HCT116 (cell line): ENCODE measurements at regions not wholly inside any gene's neighbourhood (a gene's known extent, or its start where the extent isn't known, plus 50 kb on each side); places are given as distances from the start of the nearest gene placed in this dataset.

Source experiments
- ATAC-seq: fragments of 200-7000 bp; cut with Tn5 transposase; 2 replicates; pipeline ENCODE4 v1.9.1; 2020; ENCODE audit warnings: mild to moderate bottlenecking, moderate library complexity
- BruUV-seq: library from RNA; stranded (reverse); fragments of 400-500 nt; replicated peaks from 2 replicates; lab custom pipeline; 2021; lab: Mats Ljungman, UMichigan
- CTCF ChIA-PET: fragments of 300-600 bp; sonication (Branson Sonifier 250); formaldehyde crosslinking; loops from one replicate; lab custom pipeline; 2021; ENCODE audit warnings: antibody characterized with exemption; lab: Charles Lee
- POLR2A ChIA-PET: fragments of 300-600, 350-600 bp; sonication (Branson Sonifier 250); formaldehyde crosslinking; loops from one replicate; lab custom pipeline; 2021; ENCODE audit warnings: antibody characterized with exemption; lab: Charles Lee
- RAD21 ChIA-PET, 2 experiments: fragments of 300-600 bp; sonication (Branson Sonifier 250); formaldehyde crosslinking; loops; one replicate each; lab custom pipeline; 2023; ENCODE audit warnings: low total read pairs in 2 of 2; ENCODE audit not compliant: uncharacterized antibody in 2 of 2, unreplicated experiment in 2 of 2, low non-redundant PET in 1 of 2; lab: Charles Lee
- DNase-seq: peaks from one replicate; pipeline ENCODE4 v3.0.0-alpha.2; 2010; ENCODE audit warnings: low read depth, low spot score
- H2AFZ ChIP-seq: fragments of 200-600 bp; shearing (Covaris generic), sonication (generic); 2 replicates; pipeline ENCODE4 v1.6.1; 2017; ENCODE audit warnings: low read depth, mixed run types, mixed read lengths, antibody characterized with exemption, low read length; ENCODE audit not compliant: poor library complexity, severe bottlenecking
- H3K27ac ChIP-seq: 2 replicates; pipeline ENCODE4 v1.5.1; 2012; ENCODE audit warnings: low read depth, low read length
- H3K27me3 ChIP-seq: fragments of 200-600 bp; sonication (generic); 2 replicates; pipeline ENCODE4 v1.6.1; 2016; ENCODE audit warnings: mixed run types, low read length, mixed read lengths; ENCODE audit not compliant: insufficient read depth
- H3K36me3 ChIP-seq, 2 experiments: fragments of 200-500 bp in 1 of 2; fragments of 200-600 bp in 1 of 2; sonication (Bioruptor generic) in 1 of 2; sonication (generic) in 1 of 2; 2 replicates each; pipeline versions ENCODE4 v1.5.1 to v1.6.1; 2014 to 2016; ENCODE audit warnings: low read length in 2 of 2, inconsistent platforms in 1 of 2, mixed read lengths in 1 of 2, mixed run types in 1 of 2; ENCODE audit not compliant: insufficient read depth in 2 of 2, control insufficient read depth in 1 of 2
- H3K4me1 ChIP-seq, 2 experiments: fragments of 200-600 bp in 1 of 2; sonication (generic) in 1 of 2; 2 replicates each; pipeline versions ENCODE4 v1.5.1 to v1.6.1; 2012 to 2017; ENCODE audit warnings: low read length in 2 of 2, inconsistent platforms in 1 of 2, mild to moderate bottlenecking in 1 of 2, mixed read lengths in 1 of 2, mixed run types in 1 of 2, moderate library complexity in 1 of 2; ENCODE audit not compliant: insufficient read depth in 2 of 2, control insufficient read depth in 1 of 2
- H3K4me2 ChIP-seq: fragments of 200-600 bp; sonication (generic); 2 replicates; pipeline ENCODE4 v1.6.1; 2017; ENCODE audit warnings: mixed run types, low read length, mixed read lengths
- H3K4me3 ChIP-seq, 2 experiments: fragments of 200-600 bp in 1 of 2; sonication (generic) in 1 of 2; replicated peaks in 1 of 2; 2 replicates each; pipeline ENCODE4 v1.5.1; 2011 to 2016; ENCODE audit warnings: low read length in 2 of 2, control low read depth in 1 of 2, low read depth in 1 of 2, mild to moderate bottlenecking in 1 of 2, mixed read lengths in 1 of 2, mixed run types in 1 of 2
- H3K79me2 ChIP-seq: fragments of 200-600 bp; sonication (generic); 2 replicates; pipeline ENCODE4 v1.6.1; 2017; ENCODE audit warnings: mild to moderate bottlenecking, mixed run types, low read length, moderate library complexity, mixed read lengths; ENCODE audit not compliant: insufficient read depth
- H3K9ac ChIP-seq: fragments of 200-600 bp; sonication (generic); 2 replicates; pipeline ENCODE4 v1.6.1; 2016; ENCODE audit warnings: low read length, mixed read lengths
- H3K9me2 ChIP-seq: fragments of 200-600 bp; sonication (generic), shearing (Covaris generic); 2 replicates; pipeline ENCODE4 v1.6.1; 2017; ENCODE audit warnings: mixed run types, mild to moderate bottlenecking, moderate library complexity; ENCODE audit not compliant: insufficient read depth
- H3K9me3 ChIP-seq, 2 experiments: fragments of 200-500 bp in 1 of 2; fragments of 200-600 bp in 1 of 2; sonication (Bioruptor generic) in 1 of 2; sonication (generic) in 1 of 2; 2 replicates each; pipeline ENCODE4 v1.6.1; 2014 to 2017; ENCODE audit warnings: low read length in 2 of 2, mixed read lengths in 2 of 2, inconsistent platforms in 1 of 2, low read depth in 1 of 2, mild to moderate bottlenecking in 1 of 2, mixed run types in 1 of 2, moderate library complexity in 1 of 2; ENCODE audit not compliant: control insufficient read depth in 1 of 2, insufficient read depth in 1 of 2
- H4K20me1 ChIP-seq: fragments of 200-600 bp; sonication (generic), shearing (Covaris generic); 2 replicates; pipeline ENCODE4 v1.6.1; 2017; ENCODE audit warnings: mixed run types, mild to moderate bottlenecking, moderate library complexity; ENCODE audit not compliant: insufficient read depth
- CEBPB ChIP-seq: IDR thresholded peaks from 2 replicates; pipeline ENCODE4 v1.6.1; 2012; ENCODE audit warnings: low read depth
- EGR1 ChIP-seq: IDR thresholded peaks from 2 replicates; pipeline ENCODE4 v1.6.1; 2012; ENCODE audit warnings: low read depth
- EZH2 ChIP-seq: fragments of 200-600 bp; sonication (generic); IDR thresholded peaks from 2 replicates; pipeline ENCODE4 v1.6.1; 2017; ENCODE audit warnings: antibody characterized with exemption, mixed run types
- EZH2phosphoT487 ChIP-seq: fragments of 200-600 bp; IDR thresholded peaks from 2 replicates; pipeline ENCODE4 v1.6.1; 2018; ENCODE audit warnings: antibody characterized with exemption, borderline replicate concordance
- POLR2A ChIP-seq: IDR thresholded peaks from 2 replicates; pipeline ENCODE4 v1.7.0; 2011; ENCODE audit warnings: borderline replicate concordance; ENCODE audit not compliant: insufficient read depth, insufficient read length; ENCODE audit errors: extremely low read depth
- RAD21 ChIP-seq: IDR thresholded peaks from 2 replicates; pipeline ENCODE4 v1.6.1; 2012; ENCODE audit warnings: low read depth, mild to moderate bottlenecking
- SIN3A ChIP-seq: IDR thresholded peaks from 2 replicates; pipeline ENCODE4 v1.6.1; 2012; ENCODE audit warnings: low read depth
- SP1 ChIP-seq: IDR thresholded peaks from 2 replicates; pipeline ENCODE4 v1.6.1; 2012; ENCODE audit warnings: low read depth
- SRF ChIP-seq: IDR thresholded peaks from 2 replicates; pipeline ENCODE4 v1.6.1; 2012; ENCODE audit warnings: low read depth
- TCF7L2 ChIP-seq: IDR thresholded peaks from 2 replicates; pipeline ENCODE4 v1.7.0; 2011; ENCODE audit warnings: borderline replicate concordance, inconsistent platforms; ENCODE audit not compliant: insufficient read depth, insufficient read length; ENCODE audit errors: extremely low read depth
- YY1 ChIP-seq: IDR thresholded peaks from 2 replicates; pipeline ENCODE4 v1.6.1; 2011; ENCODE audit warnings: low read length, low read depth, moderate library complexity, mild to moderate bottlenecking; ENCODE audit not compliant: insufficient replicate concordance; ENCODE audit errors: extremely low read depth
- ZNF274 ChIP-seq: fragments of 200-500 bp; sonication (Bioruptor generic); IDR thresholded peaks from 2 replicates; pipeline ENCODE4 v1.6.1; 2014; ENCODE audit warnings: mild to moderate bottlenecking, low read depth, low read length, inconsistent platforms
- intact Hi-C: fragments of 100-400 bp; cut with micrococcal nuclease; formaldehyde crosslinking; loops from 2 replicates; pipeline ENCODE4 v1.10.0; 2022
- TF ChIP-seq, protein P1 (sequence below): IDR thresholded peaks from 2 replicates; pipeline ENCODE4 v1.6.1; 2012
- TF ChIP-seq, protein P2 (sequence below): IDR thresholded peaks from 2 replicates; pipeline ENCODE4 v1.6.1; 2012
- TF ChIP-seq, protein P3 (sequence below), 3 experiments: fragments of 200-600 bp in 1 of 3; sonication (generic) in 1 of 3; IDR thresholded peaks in 2 of 3; conservative IDR thresholded peaks in 1 of 3; 2 replicates each; pipeline ENCODE4 v1.5.1; 2012 to 2017; ENCODE audit warnings: low read depth in 2 of 3, low read length in 2 of 3, antibody characterized with exemption in 1 of 3, borderline replicate concordance in 1 of 3, control low read depth in 1 of 3, mild to moderate bottlenecking in 1 of 3, mixed read lengths in 1 of 3, mixed run types in 1 of 3, moderate library complexity in 1 of 3; ENCODE audit not compliant: insufficient read depth in 1 of 3
- TF ChIP-seq, protein P4 (sequence below): IDR thresholded peaks from 2 replicates; pipeline ENCODE4 v1.6.1; 2011; ENCODE audit warnings: mild to moderate bottlenecking, low read length, moderate library complexity; ENCODE audit not compliant: insufficient replicate concordance; ENCODE audit errors: extremely low read depth

DNA sequence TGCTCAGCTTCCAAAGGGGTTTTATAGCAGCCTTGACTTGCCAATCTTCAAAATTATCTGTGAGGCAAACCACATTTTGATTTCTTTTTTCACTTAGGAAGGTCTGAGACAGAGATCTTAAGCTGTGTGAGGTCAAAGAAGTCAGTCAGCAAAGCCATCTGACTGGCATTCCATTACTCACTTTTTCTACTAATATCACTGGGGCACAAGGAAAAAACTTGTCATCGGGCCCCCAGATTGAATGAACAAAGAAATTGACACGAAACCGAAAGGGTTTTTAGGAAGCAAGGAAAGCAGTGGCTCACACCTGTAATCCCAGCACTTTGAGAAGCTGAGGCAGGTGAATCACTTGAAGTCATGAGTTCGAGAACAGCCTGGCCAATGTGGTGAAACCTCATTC is 78.5 kb upstream of the FRMD4A start:
- CTCF ChIA-PET = no interaction called here
- Histone ChIP-seq H3K27ac (no peak overlapping the region), H3K36me3 (no peaks in the 10 kb centered on the region), H3K9ac (no peak overlapping the region), H3K4me1 (no peaks in the 10 kb centered on the region), H3K4me3 (no peak overlapping the region), H3K9me2 (no peaks in the 10 kb centered on the region)
- ATAC-seq (no peak), DNase-seq (no peak)
- POLR2A ChIA-PET = no interaction called here
- intact Hi-C loops = no loop called here
- TF ChIP-seq SP1 (no peak), CEBPB (no peak), SRF (no peak), EZH2phosphoT487 (no peak), EZH2 (no peak)
- TF ChIP-seq, all 23 proteins: peak for 0
- H3K9me3 ChIP-seq = no peaks in the 10 kb centered on the region
- no peak overlapping the region for H3K4me2 ChIP-seq
- RAD21 ChIA-PET = no interaction called here
- H3K79me2 ChIP-seq = no peaks in the 10 kb centered on the region
- no TSS peak for BruUV-seq
- H2AFZ ChIP-seq = no peak overlapping the region
- H4K20me1 ChIP-seq = no peaks in the 10 kb centered on the region; the same call in 1 of the 2 replicates
- H3K27me3 ChIP-seq = peaks cover 78% of the 10 kb centered on the region

DNA sequence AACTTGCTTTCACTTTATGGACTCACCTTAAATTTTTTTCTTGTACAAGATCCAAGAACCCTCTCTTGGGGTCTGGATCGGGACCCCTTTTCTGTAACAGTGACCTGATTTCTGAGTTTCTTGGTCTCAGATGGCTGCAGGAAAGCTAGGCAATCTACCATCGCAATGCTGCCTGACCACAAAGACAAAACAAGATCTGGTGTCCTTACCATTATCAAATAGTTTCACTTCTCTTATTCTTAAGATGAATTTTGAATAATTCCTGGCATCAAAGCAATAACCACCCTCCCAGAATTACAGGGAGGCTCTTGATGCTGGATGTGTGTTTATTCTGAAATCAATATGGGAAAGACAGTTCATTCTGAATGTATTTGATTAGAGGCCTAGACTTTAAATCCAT is 77.4 kb upstream of the FRMD4A start:
- RAD21 ChIA-PET = no interaction called here
- Histone ChIP-seq H3K4me2 (no peak overlapping the region), H3K4me1 (no peaks in the 10 kb centered on the region), H4K20me1 (no peaks in the 10 kb centered on the region), H3K9me3 (no peaks in the 10 kb centered on the region), H3K9ac (no peak overlapping the region), H3K9me2 (no peaks in the 10 kb centered on the region), H3K27ac (no peak overlapping the region), H2AFZ (no peak overlapping the region), H3K36me3 (no peaks in the 10 kb centered on the region), H3K27me3 (peaks cover 70% of the 10 kb centered on the region), H3K79me2 (no peaks in the 10 kb centered on the region), H3K4me3 (no peak overlapping the region)
- ATAC-seq = no peak
- BruUV-seq = no TSS peak
- CTCF ChIA-PET = no interaction called here
- TF ChIP-seq SIN3A = no peak
- no peak for TF ChIP-seq EGR1
- TF ChIP-seq POLR2A = no peak
- TF ChIP-seq EZH2phosphoT487 = no peak
- no peak for TF ChIP-seq ZNF274
- TF ChIP-seq, protein P1, sequence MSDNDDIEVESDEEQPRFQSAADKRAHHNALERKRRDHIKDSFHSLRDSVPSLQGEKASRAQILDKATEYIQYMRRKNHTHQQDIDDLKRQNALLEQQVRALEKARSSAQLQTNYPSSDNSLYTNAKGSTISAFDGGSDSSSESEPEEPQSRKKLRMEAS = no peak
- TF ChIP-seq, protein P2, sequence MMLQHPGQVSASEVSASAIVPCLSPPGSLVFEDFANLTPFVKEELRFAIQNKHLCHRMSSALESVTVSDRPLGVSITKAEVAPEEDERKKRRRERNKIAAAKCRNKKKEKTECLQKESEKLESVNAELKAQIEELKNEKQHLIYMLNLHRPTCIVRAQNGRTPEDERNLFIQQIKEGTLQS = no peak
- TF ChIP-seq RAD21 = no peak
- no peak for TF ChIP-seq CEBPB
- TF ChIP-seq, protein P3, sequence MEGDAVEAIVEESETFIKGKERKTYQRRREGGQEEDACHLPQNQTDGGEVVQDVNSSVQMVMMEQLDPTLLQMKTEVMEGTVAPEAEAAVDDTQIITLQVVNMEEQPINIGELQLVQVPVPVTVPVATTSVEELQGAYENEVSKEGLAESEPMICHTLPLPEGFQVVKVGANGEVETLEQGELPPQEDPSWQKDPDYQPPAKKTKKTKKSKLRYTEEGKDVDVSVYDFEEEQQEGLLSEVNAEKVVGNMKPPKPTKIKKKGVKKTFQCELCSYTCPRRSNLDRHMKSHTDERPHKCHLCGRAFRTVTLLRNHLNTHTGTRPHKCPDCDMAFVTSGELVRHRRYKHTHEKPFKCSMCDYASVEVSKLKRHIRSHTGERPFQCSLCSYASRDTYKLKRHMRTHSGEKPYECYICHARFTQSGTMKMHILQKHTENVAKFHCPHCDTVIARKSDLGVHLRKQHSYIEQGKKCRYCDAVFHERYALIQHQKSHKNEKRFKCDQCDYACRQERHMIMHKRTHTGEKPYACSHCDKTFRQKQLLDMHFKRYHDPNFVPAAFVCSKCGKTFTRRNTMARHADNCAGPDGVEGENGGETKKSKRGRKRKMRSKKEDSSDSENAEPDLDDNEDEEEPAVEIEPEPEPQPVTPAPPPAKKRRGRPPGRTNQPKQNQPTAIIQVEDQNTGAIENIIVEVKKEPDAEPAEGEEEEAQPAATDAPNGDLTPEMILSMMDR (IDR thresholded peaks at IDR 0.05 in 2 of 3, conservative IDR thresholded peaks at IDR 0.05 in 1 of 3; ENCODE audit: borderline replicate concordance in 1 of 3, insufficient read depth in 1 of 3, low read depth in 2 of 3, low read length in 2 of 3) = no peak
- TF ChIP-seq TCF7L2 = no peak
- TF ChIP-seq, protein P4, sequence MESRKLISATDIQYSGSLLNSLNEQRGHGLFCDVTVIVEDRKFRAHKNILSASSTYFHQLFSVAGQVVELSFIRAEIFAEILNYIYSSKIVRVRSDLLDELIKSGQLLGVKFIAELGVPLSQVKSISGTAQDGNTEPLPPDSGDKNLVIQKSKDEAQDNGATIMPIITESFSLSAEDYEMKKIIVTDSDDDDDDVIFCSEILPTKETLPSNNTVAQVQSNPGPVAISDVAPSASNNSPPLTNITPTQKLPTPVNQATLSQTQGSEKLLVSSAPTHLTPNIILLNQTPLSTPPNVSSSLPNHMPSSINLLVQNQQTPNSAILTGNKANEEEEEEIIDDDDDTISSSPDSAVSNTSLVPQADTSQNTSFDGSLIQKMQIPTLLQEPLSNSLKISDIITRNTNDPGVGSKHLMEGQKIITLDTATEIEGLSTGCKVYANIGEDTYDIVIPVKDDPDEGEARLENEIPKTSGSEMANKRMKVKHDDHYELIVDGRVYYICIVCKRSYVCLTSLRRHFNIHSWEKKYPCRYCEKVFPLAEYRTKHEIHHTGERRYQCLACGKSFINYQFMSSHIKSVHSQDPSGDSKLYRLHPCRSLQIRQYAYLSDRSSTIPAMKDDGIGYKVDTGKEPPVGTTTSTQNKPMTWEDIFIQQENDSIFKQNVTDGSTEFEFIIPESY = no peak
- no peak for TF ChIP-seq EZH2
- TF ChIP-seq YY1 = no peak
- POLR2A ChIA-PET = no interaction called here
- no peak for DNase-seq
- intact Hi-C loops = no loop called here
